GM21360 (cell line): ENCODE measurements at regions not wholly inside any gene's neighbourhood (a gene's known extent, or its start where the extent isn't known, plus 50 kb on each side); places are given as distances from the start of the nearest gene placed in this dataset.
"Not testable (repeated sequence)": the region's sequence is repeated elsewhere in the genome, so short reads cannot be mapped to it uniquely, and the experiment has no call there.

Source experiments
- ATAC-seq: cut with Tn5 transposase; IDR thresholded peaks from one replicate; pipeline ENCODE4 v1.9.1; 2021; ENCODE audit warnings: mild to moderate bottlenecking, moderate library complexity; ENCODE audit not compliant: unreplicated experiment

- ATAC-seq, result no peak
Measured at GRCh38 chr7:12929476-12930140, 242.2 kb downstream of the ARL4A start.

- no peak for ATAC-seq
Measured at GRCh38 chr7:12930534-12930933, 243.1 kb downstream of the ARL4A start.

- ATAC-seq, result not testable (repeated sequence)
Measured at GRCh38 chr7:12931465-12931864, 244.0 kb downstream of the ARL4A start.

- ATAC-seq, result no peak
Measured at GRCh38 chr7:12939694-12940093, 252.3 kb downstream of the ARL4A start.

GRCh38 chr7:12941512-12941911, 254.1 kb downstream of the ARL4A start:
- ATAC-seq, result no peak

GRCh38 chr7:12942609-12943008, 255.2 kb downstream of the ARL4A start:
- no peak for ATAC-seq

GRCh38 chr7:12943781-12944180, 256.3 kb downstream of the ARL4A start:
- ATAC-seq, result no peak

- no peak for ATAC-seq
Measured at GRCh38 chr7:12945901-12946300, 258.5 kb downstream of the ARL4A start.

- no peak for ATAC-seq
Measured at GRCh38 chr7:12947465-12947864, 260.0 kb downstream of the ARL4A start.

- no peak for ATAC-seq
Measured at GRCh38 chr7:12949060-12949931, 261.9 kb downstream of the ARL4A start.

- ATAC-seq, result no peak
Measured at GRCh38 chr7:12951397-12951801, 264.0 kb downstream of the ARL4A start.

GRCh38 chr7:12954380-12955033, 267.1 kb downstream of the ARL4A start:
- no peak for ATAC-seq

GRCh38 chr7:12957487-12957886, 270.1 kb downstream of the ARL4A start:
- ATAC-seq, result no peak

GRCh38 chr7:12961910-12962480, 274.6 kb downstream of the ARL4A start:
- no peak for ATAC-seq

GRCh38 chr7:12963435-12963834, 276.0 kb downstream of the ARL4A start:
- ATAC-seq, result no peak

- ATAC-seq, result no peak
Measured at GRCh38 chr7:12964836-12965235, 277.4 kb downstream of the ARL4A start.

GRCh38 chr7:12965767-12966166, 278.3 kb downstream of the ARL4A start:
- ATAC-seq, result no peak

- ATAC-seq, result no peak
Measured at GRCh38 chr7:12967322-12967721, 279.9 kb downstream of the ARL4A start.

GRCh38 chr7:12968836-12969422, 281.5 kb downstream of the ARL4A start:
- no peak for ATAC-seq

GRCh38 chr7:12970626-12971025, 283.2 kb downstream of the ARL4A start:
- ATAC-seq, result no peak
